Activated CD4-positive, alpha-beta T cell treated with anti-CD3 and anti-CD28 coated beads, Interleukin-2, amount 10 ng/mL, durations not matched to agents 24 days and 14 days (primary cell): ENCODE measurements at regions not wholly inside any gene's neighbourhood (a gene's known extent, or its start where the extent isn't known, plus 50 kb on each side); places are given as distances from the start of the nearest gene placed in this dataset.
A peak's percentile ranks its signal among the peaks of the same experiment; 100 is the strongest.

Experiments
- DNase-seq: peaks from one replicate; pipeline ENCODE4 v3.0.0; 2022
- H3K27ac Mint-ChIP-seq: one replicate; pipeline ENCODE4 v1.8.0; 2022; ENCODE audit warnings: mild to moderate bottlenecking, mixed read lengths
- H3K27me3 Mint-ChIP-seq: one replicate; pipeline ENCODE4 v1.8.0; 2022; ENCODE audit warnings: mixed read lengths
- H3K36me3 Mint-ChIP-seq: one replicate; pipeline ENCODE4 v1.8.0; 2022; ENCODE audit warnings: low read depth, mild to moderate bottlenecking, mixed read lengths
- H3K4me1 Mint-ChIP-seq: one replicate; pipeline ENCODE4 v1.8.0; 2021; ENCODE audit warnings: mixed read lengths
- H3K4me3 Mint-ChIP-seq: one replicate; pipeline ENCODE4 v1.8.0; 2022; ENCODE audit warnings: mild to moderate bottlenecking, moderate library complexity, mixed read lengths
- H3K9me3 Mint-ChIP-seq: one replicate; pipeline ENCODE4 v1.8.0; 2021; ENCODE audit warnings: mixed read lengths
- intact Hi-C: fragments of 100-400 bp; cut with micrococcal nuclease; formaldehyde crosslinking; loops from one replicate; pipeline ENCODE4 v1.15.1; 2023

GRCh38 chr6:82680192-82680591, 316.6 kb downstream of the TPBG start:
- intact Hi-C loops: no loop called here
- no peak for DNase-seq
- Mint-ChIP-seq H3K4me1 (no peaks in the 10 kb centered on the region), H3K36me3 (no peaks in the 10 kb centered on the region), H3K27me3 (no peaks in the 10 kb centered on the region), H3K9me3 (peaks cover 9% of the 10 kb centered on the region), H3K27ac (no peak overlapping the region), H3K4me3 (no peak overlapping the region)

- no peaks in the 10 kb centered on the region for H3K4me1 Mint-ChIP-seq
- intact Hi-C loops: no loop called here
- no peaks in the 10 kb centered on the region for H3K27me3 Mint-ChIP-seq
These were observed 317.6 kb downstream of the TPBG start for GRCh38 chr6:82681119-82681714.

GRCh38 chr6:82686719-82687118, 323.1 kb downstream of the TPBG start:
- no peaks in the 10 kb centered on the region for H3K36me3 Mint-ChIP-seq
- intact Hi-C loops: no loop called here
- H3K27ac Mint-ChIP-seq: no peak overlapping the region
- H3K9me3 Mint-ChIP-seq: no peaks in the 10 kb centered on the region
- H3K27me3 Mint-ChIP-seq: no peaks in the 10 kb centered on the region
- no peaks in the 10 kb centered on the region for H3K4me1 Mint-ChIP-seq
- DNase-seq: no peak
- H3K4me3 Mint-ChIP-seq: no peak overlapping the region

More at GRCh38 chr6:82681119-82681714, 317.6 kb downstream of the TPBG start:
- Mint-ChIP-seq H3K4me3 (no peak overlapping the region), H3K27ac (no peak overlapping the region), H3K9me3 (peaks cover 9% of the 10 kb centered on the region), H3K36me3 (no peaks in the 10 kb centered on the region)
- no peak for DNase-seq

- no peaks in the 10 kb centered on the region for H3K27me3 Mint-ChIP-seq
- no peaks in the 10 kb centered on the region for H3K9me3 Mint-ChIP-seq
- no peaks in the 10 kb centered on the region for H3K4me1 Mint-ChIP-seq
- DNase-seq: no peak
- no peak overlapping the region for H3K4me3 Mint-ChIP-seq
- H3K27ac Mint-ChIP-seq: no peak overlapping the region
- intact Hi-C loops: no loop called here
- H3K36me3 Mint-ChIP-seq: no peaks in the 10 kb centered on the region
These were observed 324.2 kb downstream of the TPBG start for GRCh38 chr6:82687855-82688254.

GRCh38 chr6:82690283-82690682, 326.7 kb downstream of the TPBG start:
- H3K27ac Mint-ChIP-seq: no peak overlapping the region
- H3K36me3 Mint-ChIP-seq: no peaks in the 10 kb centered on the region
- H3K4me3 Mint-ChIP-seq: no peak overlapping the region
- no peaks in the 10 kb centered on the region for H3K4me1 Mint-ChIP-seq
- intact Hi-C loops: no loop called here
- peaks cover 4% of the 10 kb centered on the region for H3K9me3 Mint-ChIP-seq
- H3K27me3 Mint-ChIP-seq: no peaks in the 10 kb centered on the region
- no peak for DNase-seq

GRCh38 chr6:82691997-82692396, 328.4 kb downstream of the TPBG start:
- no peaks in the 10 kb centered on the region for H3K36me3 Mint-ChIP-seq
- no peak overlapping the region for H3K27ac Mint-ChIP-seq
- intact Hi-C loops: no loop called here
- peaks cover 4% of the 10 kb centered on the region for H3K9me3 Mint-ChIP-seq
- DNase-seq: no peak
- H3K4me3 Mint-ChIP-seq: no peak overlapping the region
- H3K27me3 Mint-ChIP-seq: no peaks in the 10 kb centered on the region
- H3K4me1 Mint-ChIP-seq: no peaks in the 10 kb centered on the region

GRCh38 chr6:82693094-82693493, 329.5 kb downstream of the TPBG start:
- no peaks in the 10 kb centered on the region for H3K36me3 Mint-ChIP-seq
- no peaks in the 10 kb centered on the region for H3K4me1 Mint-ChIP-seq
- intact Hi-C loops: no loop called here
- no peak overlapping the region for H3K27ac Mint-ChIP-seq
- no peaks in the 10 kb centered on the region for H3K27me3 Mint-ChIP-seq
- no peak overlapping the region for H3K4me3 Mint-ChIP-seq
- no peak for DNase-seq
- peaks cover 4% of the 10 kb centered on the region for H3K9me3 Mint-ChIP-seq

- intact Hi-C loops: no loop called here
- Mint-ChIP-seq H3K9me3 (no peaks in the 10 kb centered on the region), H3K4me1 (peaks cover 4% of the 10 kb centered on the region), H3K36me3 (no peaks in the 10 kb centered on the region), H3K4me3 (no peak overlapping the region), H3K27ac (no peak overlapping the region), H3K27me3 (no peaks in the 10 kb centered on the region)
- DNase-seq: no peak
These were observed 337.7 kb downstream of the TPBG start for GRCh38 chr6:82701341-82701740.

- Mint-ChIP-seq H3K4me3 (no peak overlapping the region), H3K27me3 (no peaks in the 10 kb centered on the region), H3K4me1 (peaks cover 4% of the 10 kb centered on the region), H3K27ac (no peak overlapping the region), H3K36me3 (no peaks in the 10 kb centered on the region), H3K9me3 (no peaks in the 10 kb centered on the region)
- intact Hi-C loops: no loop called here
- DNase-seq: no peak
These were observed 339.0 kb downstream of the TPBG start for GRCh38 chr6:82702574-82702973.

- Mint-ChIP-seq H3K27ac (no peak overlapping the region), H3K27me3 (no peaks in the 10 kb centered on the region), H3K4me1 (peaks cover 4% of the 10 kb centered on the region), H3K36me3 (no peaks in the 10 kb centered on the region), H3K4me3 (no peak overlapping the region), H3K9me3 (no peaks in the 10 kb centered on the region)
- DNase-seq: no peak
- intact Hi-C loops: no loop called here
These were observed 339.6 kb downstream of the TPBG start for GRCh38 chr6:82703230-82703629.

GRCh38 chr6:82704045-82704444, 340.4 kb downstream of the TPBG start:
- Mint-ChIP-seq H3K27me3 (no peaks in the 10 kb centered on the region), H3K36me3 (no peaks in the 10 kb centered on the region), H3K4me3 (no peak overlapping the region), H3K9me3 (no peaks in the 10 kb centered on the region), H3K27ac (peak overlapping the region; percentile 12), H3K4me1 (peaks cover 4% of the 10 kb centered on the region)
- no peak for DNase-seq
- intact Hi-C loops: no loop called here

GRCh38 chr6:82705579-82705978, 342.0 kb downstream of the TPBG start:
- DNase-seq: no peak
- H3K4me3 Mint-ChIP-seq: no peak overlapping the region
- no peaks in the 10 kb centered on the region for H3K27me3 Mint-ChIP-seq
- no peak overlapping the region for H3K27ac Mint-ChIP-seq
- peaks cover 4% of the 10 kb centered on the region for H3K4me1 Mint-ChIP-seq
- intact Hi-C loops: no loop called here
- H3K9me3 Mint-ChIP-seq: no peaks in the 10 kb centered on the region
- no peaks in the 10 kb centered on the region for H3K36me3 Mint-ChIP-seq

GRCh38 chr6:82711105-82711827, 347.6 kb downstream of the TPBG start:
- H3K4me3 Mint-ChIP-seq: no peak overlapping the region
- H3K27me3 Mint-ChIP-seq: no peaks in the 10 kb centered on the region
- DNase-seq: no peak
- no peak overlapping the region for H3K27ac Mint-ChIP-seq
- no peaks in the 10 kb centered on the region for H3K4me1 Mint-ChIP-seq
- peaks cover 1% of the 10 kb centered on the region for H3K9me3 Mint-ChIP-seq
- H3K36me3 Mint-ChIP-seq: no peaks in the 10 kb centered on the region
- intact Hi-C loops: no loop called here

- Mint-ChIP-seq H3K36me3 (no peaks in the 10 kb centered on the region), H3K4me3 (no peak overlapping the region), H3K4me1 (no peaks in the 10 kb centered on the region), H3K27ac (no peak overlapping the region), H3K9me3 (peaks cover 4% of the 10 kb centered on the region), H3K27me3 (no peaks in the 10 kb centered on the region)
- intact Hi-C loops: loop anchor here (2.0 kb wide), 1 partner anchor 441 kb away; no protein-coding TSS in a partner anchor
- DNase-seq: no peak
These were observed 348.4 kb downstream of the TPBG start for GRCh38 chr6:82711971-82712370.

- Mint-ChIP-seq H3K27ac (no peak overlapping the region), H3K4me3 (no peak overlapping the region), H3K27me3 (no peaks in the 10 kb centered on the region), H3K36me3 (no peaks in the 10 kb centered on the region), H3K9me3 (peaks cover 4% of the 10 kb centered on the region), H3K4me1 (no peaks in the 10 kb centered on the region)
- no peak for DNase-seq
- intact Hi-C loops: loop anchor here (2.0 kb wide), 1 partner anchor 442 kb away; no protein-coding TSS in a partner anchor
These were observed 348.8 kb downstream of the TPBG start for GRCh38 chr6:82712389-82712788.
